ENCODE measurements at regions not wholly inside any gene's neighbourhood (a gene's known extent, or its start where the extent isn't known, plus 50 kb on each side); places are given as distances from the start of the nearest gene placed in this dataset.

GRCh38 chr5:66342341-66342880, 198.3 kb downstream of the SREK1 start:
- DNase-seq: no peak
- no peak overlapping the region for H3K4me3 Mint-ChIP-seq
- H3K27me3 Mint-ChIP-seq (ENCODE audit: low read depth, poor library complexity): peaks cover 6% of the 10 kb centered on the region
- no peaks in the 10 kb centered on the region for H3K9me3 Mint-ChIP-seq
- H3K36me3 Mint-ChIP-seq (ENCODE audit: low read depth): no peaks in the 10 kb centered on the region
- H3K4me1 Mint-ChIP-seq: peaks cover 23% of the 10 kb centered on the region
- no peak for TF ChIP-seq CTCF (IDR thresholded peaks at IDR 0.05)
- no peak overlapping the region for H3K27ac Mint-ChIP-seq

GRCh38 chr5:66343370-66344071, 199.4 kb downstream of the SREK1 start:
- Mint-ChIP-seq H3K9me3 (no peaks in the 10 kb centered on the region), H3K27ac (no peak overlapping the region), H3K36me3 (ENCODE audit: low read depth) (no peaks in the 10 kb centered on the region), H3K4me1 (peaks cover 12% of the 10 kb centered on the region), H3K4me3 (no peak overlapping the region), H3K27me3 (ENCODE audit: low read depth, poor library complexity) (peaks cover 11% of the 10 kb centered on the region)
- no peak for TF ChIP-seq CTCF (IDR thresholded peaks at IDR 0.05)
- DNase-seq: no peak

- no peak overlapping the region for H3K4me3 Mint-ChIP-seq
- no peak for TF ChIP-seq CTCF (IDR thresholded peaks at IDR 0.05)
- DNase-seq: no peak
- no peaks in the 10 kb centered on the region for H3K9me3 Mint-ChIP-seq
- H3K27ac Mint-ChIP-seq: no peak overlapping the region
- H3K4me1 Mint-ChIP-seq: peaks cover 4% of the 10 kb centered on the region
- peaks cover 11% of the 10 kb centered on the region for H3K27me3 Mint-ChIP-seq (ENCODE audit: low read depth, poor library complexity)
- no peaks in the 10 kb centered on the region for H3K36me3 Mint-ChIP-seq (ENCODE audit: low read depth)
Measured at GRCh38 chr5:66344544-66344943, 200.4 kb downstream of the SREK1 start.

GRCh38 chr5:66345281-66345680, 201.2 kb downstream of the SREK1 start:
- H3K4me3 Mint-ChIP-seq: no peak overlapping the region
- no peaks in the 10 kb centered on the region for H3K9me3 Mint-ChIP-seq
- H3K27ac Mint-ChIP-seq: no peak overlapping the region
- peaks cover 11% of the 10 kb centered on the region for H3K27me3 Mint-ChIP-seq (ENCODE audit: low read depth, poor library complexity)
- no peak for DNase-seq
- H3K36me3 Mint-ChIP-seq (ENCODE audit: low read depth): no peaks in the 10 kb centered on the region
- no peak for TF ChIP-seq CTCF (IDR thresholded peaks at IDR 0.05)
- H3K4me1 Mint-ChIP-seq: peaks cover 4% of the 10 kb centered on the region

- Mint-ChIP-seq H3K9me3 (no peaks in the 10 kb centered on the region), H3K4me1 (peaks cover 4% of the 10 kb centered on the region), H3K27me3 (ENCODE audit: low read depth, poor library complexity) (peaks cover 16% of the 10 kb centered on the region), H3K36me3 (ENCODE audit: low read depth) (no peaks in the 10 kb centered on the region), H3K4me3 (no peak overlapping the region), H3K27ac (no peak overlapping the region)
- no peak for TF ChIP-seq CTCF (IDR thresholded peaks at IDR 0.05)
- no peak for DNase-seq
Measured at GRCh38 chr5:66346869-66347268, 202.8 kb downstream of the SREK1 start.
